Prostate gland (tissue), 2 donors: ENCODE measurements at regions not wholly inside any gene's neighbourhood (a gene's known extent, or its start where the extent isn't known, plus 50 kb on each side); places are given as distances from the start of the nearest gene placed in this dataset.

Experiments
- POLR2AphosphoS5 ChIP-seq: sonication (generic); formaldehyde crosslinking; IDR thresholded peaks from one replicate; pipeline ENCODE4 v1.6.1; 2017; ENCODE audit warnings: antibody characterized with exemption
- TF ChIP-seq, protein P1 (sequence below), 4 experiments: fragments of 200-600 bp in 2 of 4; fragments of 450-650 bp in 2 of 4; sonication (generic) in 2 of 4; IDR thresholded peaks; 1 replicate in 3 of 4; 2 replicates in 1 of 4; pipeline ENCODE4 v1.5.1; 2016 to 2019; ENCODE audit warnings: antibody characterized with exemption in 4 of 4, mild to moderate bottlenecking in 2 of 4, moderate library complexity in 2 of 4

DNA sequence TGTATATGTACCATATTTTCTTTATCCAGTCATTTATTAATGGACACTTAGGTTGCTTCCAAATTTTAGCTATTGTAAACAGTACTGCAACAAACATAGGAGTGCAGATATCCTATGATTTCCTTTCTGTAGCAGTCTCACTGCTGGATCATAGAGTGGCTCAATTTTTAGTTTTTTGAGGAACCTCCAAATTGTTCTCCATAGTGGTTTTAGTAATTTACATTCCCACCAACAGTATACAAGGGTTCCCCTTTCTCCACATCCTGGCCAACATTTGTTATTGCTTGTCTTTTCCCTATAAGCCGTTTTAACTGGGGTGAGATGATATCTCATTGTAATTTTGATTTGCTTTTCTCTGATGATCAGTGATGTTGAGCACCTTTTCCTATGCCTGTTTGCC lies 114.3 kb downstream of the TMEM17 start:
- TF ChIP-seq, protein P1, sequence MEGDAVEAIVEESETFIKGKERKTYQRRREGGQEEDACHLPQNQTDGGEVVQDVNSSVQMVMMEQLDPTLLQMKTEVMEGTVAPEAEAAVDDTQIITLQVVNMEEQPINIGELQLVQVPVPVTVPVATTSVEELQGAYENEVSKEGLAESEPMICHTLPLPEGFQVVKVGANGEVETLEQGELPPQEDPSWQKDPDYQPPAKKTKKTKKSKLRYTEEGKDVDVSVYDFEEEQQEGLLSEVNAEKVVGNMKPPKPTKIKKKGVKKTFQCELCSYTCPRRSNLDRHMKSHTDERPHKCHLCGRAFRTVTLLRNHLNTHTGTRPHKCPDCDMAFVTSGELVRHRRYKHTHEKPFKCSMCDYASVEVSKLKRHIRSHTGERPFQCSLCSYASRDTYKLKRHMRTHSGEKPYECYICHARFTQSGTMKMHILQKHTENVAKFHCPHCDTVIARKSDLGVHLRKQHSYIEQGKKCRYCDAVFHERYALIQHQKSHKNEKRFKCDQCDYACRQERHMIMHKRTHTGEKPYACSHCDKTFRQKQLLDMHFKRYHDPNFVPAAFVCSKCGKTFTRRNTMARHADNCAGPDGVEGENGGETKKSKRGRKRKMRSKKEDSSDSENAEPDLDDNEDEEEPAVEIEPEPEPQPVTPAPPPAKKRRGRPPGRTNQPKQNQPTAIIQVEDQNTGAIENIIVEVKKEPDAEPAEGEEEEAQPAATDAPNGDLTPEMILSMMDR (IDR thresholded peaks at IDR 0.05), result no peak
- TF ChIP-seq POLR2AphosphoS5, result no peak
